GM19043 (cell line): ENCODE measurements at regions not wholly inside any gene's neighbourhood (a gene's known extent, or its start where the extent isn't known, plus 50 kb on each side); places are given as distances from the start of the nearest gene placed in this dataset.
"Not testable (repeated sequence)": the region's sequence is repeated elsewhere in the genome, so short reads cannot be mapped to it uniquely, and the experiment has no call there.

Experiments used
- ATAC-seq: cut with Tn5 transposase; IDR thresholded peaks from one replicate; pipeline ENCODE4 v1.9.1; 2021; ENCODE audit warnings: low read depth; ENCODE audit not compliant: unreplicated experiment

DNA sequence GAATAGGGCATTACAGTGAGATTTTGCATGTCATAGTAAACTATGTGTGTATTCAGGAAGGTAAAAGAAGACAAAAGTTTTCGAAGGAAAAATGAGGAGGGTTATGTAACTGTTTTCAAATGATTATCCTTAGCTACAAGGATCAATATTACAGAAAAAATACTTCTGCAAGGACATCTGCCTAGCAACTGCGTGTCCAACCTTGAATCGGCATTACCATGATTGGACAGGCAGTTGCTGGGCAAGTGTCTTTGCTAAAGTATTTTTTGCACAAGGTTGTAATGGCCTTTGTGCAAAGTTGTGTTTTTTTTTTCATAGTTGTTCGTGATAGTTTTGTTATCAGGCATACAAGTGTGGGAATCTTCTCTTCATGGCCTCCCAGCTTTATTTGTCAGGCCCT is 136.8 kb downstream of the FASLG start:
- no peak for ATAC-seq

DNA sequence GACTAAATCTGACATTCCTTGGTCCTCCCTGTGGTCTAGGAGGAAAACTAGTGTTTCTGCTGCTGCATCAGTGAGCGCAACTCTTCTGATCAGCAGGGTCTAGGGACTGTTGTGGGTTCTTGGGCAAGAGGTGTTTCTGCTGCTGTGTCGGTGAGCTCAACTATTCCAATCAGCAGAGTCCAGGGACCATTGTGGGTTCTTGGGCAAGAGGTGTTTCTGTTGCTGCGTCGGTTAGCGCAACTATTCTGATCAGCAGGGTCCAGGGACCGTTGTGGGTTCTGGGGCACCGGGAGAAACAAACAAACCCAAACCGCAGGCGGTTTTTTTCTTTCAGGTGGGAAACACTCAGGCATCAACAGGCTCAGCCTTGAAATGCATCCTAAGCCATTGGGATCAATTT is 140.9 kb downstream of the FASLG start:
- ATAC-seq, result not testable (repeated sequence)

DNA sequence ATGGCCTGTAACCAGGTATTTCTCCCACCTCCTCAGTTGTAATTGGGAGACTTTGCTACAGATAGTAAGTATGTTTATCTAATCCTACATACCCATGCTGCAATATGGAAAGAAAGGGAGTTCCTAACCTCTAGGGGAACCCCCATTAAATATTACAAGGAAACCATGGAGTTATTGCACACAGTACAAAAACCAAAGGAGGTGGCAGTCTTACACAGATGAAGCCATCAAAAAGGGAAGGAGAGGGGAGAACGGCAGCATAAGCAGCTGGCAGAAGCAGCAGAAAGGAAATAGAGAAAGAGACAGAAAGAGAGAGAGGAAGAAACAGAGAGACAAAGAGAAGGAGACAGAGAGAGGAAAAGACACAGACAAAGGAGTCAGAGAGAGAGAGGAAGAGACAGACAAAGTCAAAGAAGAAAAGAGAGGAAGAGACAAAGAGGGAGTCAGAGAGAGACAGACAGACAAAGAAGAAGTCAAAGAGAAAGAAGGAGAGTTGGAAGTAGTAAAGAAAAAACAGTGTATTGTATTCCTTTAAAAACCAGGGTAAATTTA is 142.9 kb downstream of the FASLG start:
- ATAC-seq, result no peak

DNA sequence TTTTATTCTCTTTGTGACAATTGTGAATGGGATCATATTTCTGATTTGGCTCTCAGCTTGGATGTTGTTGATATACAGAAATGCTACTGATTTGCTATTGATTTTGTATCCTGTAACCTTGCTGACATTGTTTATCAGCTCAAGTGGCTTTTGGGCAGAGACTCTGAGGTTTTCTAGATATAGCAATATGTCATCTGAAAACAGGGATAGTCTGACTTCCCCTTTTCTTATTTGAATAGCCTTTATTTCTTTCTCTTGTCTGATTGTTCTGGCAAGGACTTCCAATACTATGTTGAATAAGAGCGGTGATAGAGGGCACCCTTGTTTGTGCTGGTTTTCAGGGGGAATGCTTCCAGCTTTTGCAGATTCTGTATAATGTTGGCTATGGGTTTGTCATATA is 150.8 kb downstream of the FASLG start:
- no peak for ATAC-seq

DNA sequence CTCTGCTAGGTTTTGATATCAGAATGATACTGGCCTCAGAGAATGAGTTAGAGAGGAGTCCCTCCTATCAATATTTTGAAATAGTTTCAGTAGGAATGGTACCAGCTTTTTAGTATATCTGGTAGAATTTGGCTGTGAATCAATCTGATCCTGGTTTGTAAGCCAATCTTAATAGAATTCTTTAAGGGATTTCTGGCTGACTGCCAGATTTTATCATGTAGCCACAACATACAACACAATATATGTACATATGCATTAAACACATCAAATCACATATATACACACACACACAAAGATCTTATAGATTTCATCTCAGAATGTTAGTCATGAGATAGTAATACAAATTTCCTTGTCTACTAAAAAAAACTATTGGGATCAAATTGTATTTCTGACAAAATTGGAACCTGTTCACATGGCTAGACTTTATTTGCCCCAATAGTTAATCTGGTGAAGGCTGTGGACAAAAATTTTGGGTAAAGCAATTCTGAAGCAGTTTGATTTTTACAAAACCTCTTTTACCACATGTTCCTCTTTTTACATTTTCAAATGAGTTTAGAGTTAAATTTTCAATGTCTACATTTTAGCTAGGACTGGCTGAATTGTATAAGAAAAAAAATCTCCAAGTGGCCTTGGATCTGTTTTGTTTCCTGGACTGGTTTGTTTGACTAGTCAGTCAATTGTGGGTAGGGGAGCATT is 151.7 kb downstream of the FASLG start:
- ATAC-seq, result no peak

DNA sequence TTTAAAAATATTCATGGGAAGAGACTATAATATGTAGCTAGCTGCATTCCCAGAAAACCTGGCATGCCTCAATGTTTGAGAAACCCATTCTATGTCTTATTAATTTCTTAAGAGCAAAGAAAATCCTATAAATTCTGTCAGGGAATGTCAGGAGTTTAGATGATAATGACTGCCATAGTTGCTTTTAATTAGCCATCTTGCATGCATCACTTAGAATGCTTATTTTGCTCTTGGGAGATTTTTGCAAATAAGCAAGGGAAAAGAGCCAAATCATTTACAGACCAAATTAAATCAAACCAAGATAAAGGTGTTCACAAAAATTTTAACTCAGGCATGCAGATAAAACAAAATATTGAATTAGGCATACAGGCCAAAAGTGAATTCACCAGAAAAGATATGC is 152.8 kb downstream of the FASLG start:
- ATAC-seq, result no peak

DNA sequence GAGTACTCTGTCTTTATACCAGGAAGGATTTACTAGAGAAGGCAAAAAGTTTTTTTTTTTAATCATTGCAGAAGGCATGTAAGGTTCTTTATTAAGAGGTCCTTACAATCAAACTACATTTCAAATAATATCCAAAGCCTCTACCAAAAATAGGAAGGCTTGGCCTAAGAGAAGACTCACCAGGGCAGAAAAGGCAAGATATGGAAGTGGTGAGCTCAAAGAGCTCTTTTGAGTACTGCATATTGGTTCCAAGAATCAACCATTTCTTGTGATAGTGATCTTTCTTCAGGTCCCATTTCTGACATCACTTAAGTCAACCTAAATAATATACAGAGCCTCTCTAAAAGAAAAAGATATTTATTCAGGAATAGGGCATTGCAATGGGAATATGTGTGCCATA is 153.2 kb downstream of the FASLG start:
- no peak for ATAC-seq

DNA sequence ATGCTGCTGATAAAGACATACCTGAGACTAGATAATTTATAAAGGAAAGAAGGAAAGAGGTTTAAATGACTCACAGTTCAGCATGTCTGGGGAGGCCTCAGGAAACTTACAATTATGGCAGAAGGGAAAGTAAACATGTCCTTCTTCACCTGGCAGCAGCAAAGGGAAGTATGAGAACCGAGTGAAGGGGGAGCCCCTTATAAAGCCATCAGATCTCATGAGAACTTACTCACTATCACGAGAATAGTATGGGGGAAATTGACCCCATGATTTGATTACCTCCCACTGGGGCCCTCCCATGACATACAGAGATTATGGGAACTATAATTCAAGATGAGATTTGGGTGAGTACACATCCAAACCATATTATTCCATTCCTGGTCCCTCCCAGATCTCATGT is 154.4 kb downstream of the FASLG start:
- ATAC-seq, result no peak

DNA sequence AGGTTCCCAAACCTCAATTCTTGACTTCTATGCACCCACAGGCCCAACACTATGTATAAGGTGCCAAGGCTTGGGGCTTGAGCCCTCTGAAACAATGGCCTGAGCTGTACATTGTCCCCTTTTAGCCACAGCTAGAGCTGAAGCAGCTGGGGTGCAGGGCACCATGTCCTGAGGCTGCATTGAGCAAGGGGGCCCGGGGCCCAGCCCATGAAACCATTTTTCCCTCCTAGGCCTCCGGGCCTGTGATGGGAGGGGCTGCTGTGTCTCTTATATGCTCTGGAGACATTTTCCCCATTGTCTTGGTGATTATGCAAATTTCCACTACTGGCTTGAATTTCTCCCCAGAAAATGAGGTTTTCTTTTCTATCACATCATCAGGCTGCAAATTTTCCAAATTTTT is 155.5 kb downstream of the FASLG start:
- no peak for ATAC-seq

DNA sequence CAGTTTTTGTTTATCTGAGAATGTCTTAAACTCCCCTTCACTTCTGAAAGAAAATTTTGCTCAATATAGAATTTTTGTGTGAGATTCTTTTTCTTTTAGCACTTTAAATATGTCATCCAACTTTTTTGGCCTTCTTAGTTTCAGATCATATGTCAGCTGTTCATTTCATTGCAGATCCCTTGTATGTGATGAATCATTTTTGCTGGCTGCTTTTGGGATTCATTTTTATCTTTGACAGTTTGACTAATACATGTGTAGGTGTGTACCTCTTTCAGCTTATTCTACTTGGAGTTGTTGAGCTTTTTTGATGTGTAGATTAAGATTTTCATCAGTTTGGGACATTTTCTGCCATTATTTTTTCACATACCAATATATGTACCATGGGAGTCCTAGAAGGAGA is 156.8 kb downstream of the FASLG start:
- no peak for ATAC-seq

DNA sequence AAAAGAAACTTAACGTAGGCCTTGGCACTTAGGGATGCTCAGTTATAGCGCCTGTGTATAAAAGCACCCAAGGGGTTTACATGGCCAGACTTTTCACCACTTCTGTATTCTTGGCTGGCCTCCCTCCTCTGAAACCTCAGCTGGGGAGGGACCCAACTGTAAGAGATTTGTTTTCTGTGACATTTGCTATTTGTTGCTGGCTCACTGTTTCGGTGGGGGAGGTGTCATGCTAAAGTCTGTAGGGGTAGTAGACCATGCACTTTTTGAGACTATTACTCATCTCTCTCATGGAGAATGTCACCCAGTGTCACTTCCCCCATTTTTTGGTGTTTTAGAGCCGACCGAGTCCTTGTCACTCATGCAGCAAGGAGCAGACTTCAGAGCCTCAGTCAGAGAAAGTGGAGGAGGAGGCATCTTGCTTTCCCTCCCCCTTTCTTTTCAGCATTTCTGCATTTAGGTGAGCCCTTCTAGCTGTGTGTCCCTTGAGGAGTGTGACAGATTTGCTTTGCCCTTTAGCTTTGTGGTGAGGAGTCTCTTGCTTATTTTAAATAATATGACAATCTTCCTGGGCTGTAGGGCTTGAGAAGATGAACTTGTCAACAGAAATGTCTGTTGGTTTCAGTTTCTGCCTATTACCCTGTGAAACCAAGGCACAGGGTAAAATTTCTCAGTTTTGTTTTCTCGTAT is 160.1 kb downstream of the FASLG start:
- peak; percentile 93 for ATAC-seq

DNA sequence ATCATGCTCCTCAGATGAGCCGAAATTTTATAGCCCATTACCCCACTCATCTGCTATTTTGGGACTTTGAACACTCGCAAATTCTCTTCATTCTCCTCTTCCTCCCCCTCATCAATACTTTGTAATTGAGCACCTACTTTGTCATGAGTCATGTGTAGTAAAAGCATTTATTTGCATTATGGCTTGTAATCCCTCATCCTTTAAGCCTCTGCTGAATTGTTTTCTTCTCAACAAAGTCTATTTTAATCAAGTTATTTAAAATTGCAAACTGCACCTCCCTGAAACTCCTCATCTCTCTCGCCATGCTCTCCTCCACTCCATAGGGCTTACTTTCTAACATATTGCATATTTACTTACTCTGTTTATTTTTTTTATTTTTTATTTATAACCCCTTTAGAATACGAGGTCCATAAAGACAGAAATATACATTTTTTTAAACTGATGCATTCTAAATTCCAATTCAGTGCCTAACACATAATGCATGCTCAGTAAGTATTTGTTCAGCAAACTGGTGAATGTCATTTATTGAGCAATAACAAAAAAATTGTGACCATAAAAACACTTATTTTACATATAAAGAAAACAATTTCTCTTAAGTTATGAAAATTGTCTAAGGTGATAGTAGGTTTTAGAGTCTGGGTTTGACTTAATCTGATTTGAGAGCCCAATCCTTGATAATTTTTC is 161.7 kb downstream of the FASLG start:
- no peak for ATAC-seq

DNA sequence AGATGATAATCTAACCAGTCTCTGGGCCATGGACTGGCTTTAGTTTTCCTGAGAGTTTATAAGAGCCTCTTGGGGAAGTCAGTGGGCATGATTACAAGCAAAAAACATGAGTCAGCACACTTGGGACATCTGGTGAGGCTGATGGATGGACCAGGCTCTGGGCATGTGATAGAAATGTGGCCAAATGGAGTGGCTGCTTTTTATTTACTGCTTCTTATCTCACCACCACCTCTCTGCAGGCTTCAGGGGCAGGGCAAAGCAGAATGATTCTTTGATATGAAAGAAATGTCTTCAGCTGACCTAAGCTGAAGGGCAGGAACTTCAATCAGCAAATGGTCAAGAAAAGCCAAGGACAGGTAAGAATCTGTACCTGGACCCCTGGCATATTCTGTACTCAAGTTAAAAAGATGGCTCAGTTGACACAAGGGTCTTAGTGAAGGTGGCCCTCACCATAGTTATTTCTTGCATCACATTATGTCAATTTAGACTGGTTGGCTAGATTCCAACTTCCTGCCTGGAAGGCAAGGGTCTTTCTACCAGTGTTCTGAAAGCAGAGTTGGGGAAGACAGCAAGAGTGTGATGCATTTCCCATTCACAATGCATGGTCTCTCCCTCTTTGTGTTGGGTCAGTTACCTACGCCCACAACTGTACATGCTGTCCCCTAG is 162.8 kb downstream of the FASLG start:
- no peak for ATAC-seq

DNA sequence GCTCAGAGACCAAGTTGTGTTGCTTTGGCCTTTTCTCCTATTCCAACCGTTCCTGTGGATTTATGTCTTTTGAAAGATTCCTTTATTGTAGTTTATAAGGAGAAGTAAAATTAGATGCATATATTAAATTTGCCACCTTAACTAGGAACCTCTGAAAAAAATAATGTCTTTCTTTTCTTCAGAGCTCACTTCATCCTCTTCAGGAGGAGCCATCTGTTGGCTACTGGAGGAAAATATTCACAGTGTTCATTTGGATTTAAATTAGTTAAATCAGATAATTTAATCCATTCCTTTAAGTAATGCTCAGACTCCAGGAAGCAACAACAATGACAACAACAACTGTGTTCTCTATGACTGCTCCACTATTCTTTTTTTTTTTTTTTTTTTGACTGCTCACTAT is 164.0 kb downstream of the FASLG start:
- ATAC-seq, result no peak

DNA sequence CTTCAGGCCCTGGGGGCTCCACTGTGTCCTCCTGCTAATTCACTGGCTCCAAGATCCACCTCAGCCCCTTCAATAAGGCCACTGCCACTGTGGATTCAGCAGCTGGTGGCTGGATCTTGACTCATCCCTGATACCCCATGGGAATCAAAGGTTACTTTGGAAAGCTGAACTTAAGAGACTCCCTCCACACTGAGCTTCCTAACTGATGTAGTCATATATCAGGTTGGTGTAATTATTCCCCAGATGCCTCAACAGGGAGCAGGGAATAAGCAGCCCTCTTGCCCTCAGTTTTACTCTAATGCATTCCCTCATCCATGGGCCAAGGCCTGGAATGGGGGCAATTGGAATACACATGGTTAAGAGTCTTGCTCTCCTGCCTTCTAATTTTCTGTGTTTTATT is 164.6 kb downstream of the FASLG start:
- ATAC-seq, result no peak

DNA sequence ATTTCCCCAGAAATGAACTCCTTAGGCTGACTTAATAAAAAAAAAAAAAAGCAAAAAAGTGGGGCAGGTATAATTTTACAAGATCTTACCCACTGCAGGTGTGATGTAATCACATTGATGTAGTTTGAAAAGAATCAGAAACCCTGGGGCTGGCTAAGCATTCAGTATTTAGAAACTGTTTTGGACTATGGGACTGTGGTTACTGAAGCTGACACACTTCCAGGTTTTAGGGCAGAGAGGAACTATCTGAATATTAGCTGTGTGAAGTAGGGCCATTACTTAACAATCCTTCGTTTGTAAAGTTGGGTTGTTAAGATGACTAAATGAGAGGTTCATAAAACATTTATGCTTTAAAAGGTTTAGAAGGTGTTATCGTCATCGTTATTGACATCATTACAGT is 165.3 kb downstream of the FASLG start:
- ATAC-seq, result no peak

DNA sequence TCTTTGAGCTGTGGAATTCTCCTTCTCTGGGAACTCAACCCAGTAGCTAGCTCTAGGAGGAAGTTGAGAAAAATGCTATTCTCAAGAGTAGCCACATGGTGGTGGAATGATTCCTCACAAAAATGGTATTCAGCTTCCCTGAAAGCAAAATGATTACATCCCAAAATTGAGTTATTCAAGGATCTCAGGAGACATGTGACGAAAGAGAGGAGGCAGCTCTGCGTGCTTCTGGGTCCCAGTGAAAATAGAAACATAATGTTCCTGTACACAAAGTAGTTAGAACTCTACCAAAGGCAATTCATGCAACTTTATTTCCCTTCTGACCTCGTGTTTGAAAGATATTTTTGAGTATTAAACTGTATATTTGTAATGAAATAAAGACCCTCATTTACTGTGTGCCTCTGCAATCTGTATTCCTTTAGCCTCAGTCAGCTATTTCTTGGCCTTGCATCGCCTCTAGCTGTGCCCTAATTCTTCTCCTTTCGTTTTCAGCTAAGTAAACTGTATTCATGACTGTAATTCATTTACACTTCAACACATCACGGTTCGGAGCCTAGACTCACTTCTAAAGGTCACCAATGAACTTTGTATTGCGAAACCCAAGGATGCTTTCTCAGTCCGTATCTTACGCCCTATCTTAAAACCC is 167.3 kb downstream of the FASLG start:
- no peak for ATAC-seq

DNA sequence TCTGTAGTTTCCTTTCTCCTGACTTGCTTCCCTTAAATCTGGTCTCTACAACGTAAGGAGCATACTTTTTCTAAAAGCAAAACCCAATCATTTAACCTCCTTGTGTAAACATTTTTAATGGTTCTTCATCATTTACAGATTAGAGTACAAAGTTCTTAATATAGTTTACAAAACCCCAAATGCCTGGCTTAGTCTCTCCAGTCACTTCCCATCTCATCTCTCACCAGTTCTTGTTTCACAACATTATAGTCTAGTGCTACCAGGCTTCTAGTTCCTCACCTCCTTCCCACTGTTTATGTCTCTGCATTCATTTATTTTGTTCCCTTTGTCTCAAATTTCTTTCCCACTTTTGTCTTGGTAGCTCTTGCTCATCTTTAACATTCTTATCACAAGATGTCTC is 168.4 kb downstream of the FASLG start:
- ATAC-seq, result no peak

DNA sequence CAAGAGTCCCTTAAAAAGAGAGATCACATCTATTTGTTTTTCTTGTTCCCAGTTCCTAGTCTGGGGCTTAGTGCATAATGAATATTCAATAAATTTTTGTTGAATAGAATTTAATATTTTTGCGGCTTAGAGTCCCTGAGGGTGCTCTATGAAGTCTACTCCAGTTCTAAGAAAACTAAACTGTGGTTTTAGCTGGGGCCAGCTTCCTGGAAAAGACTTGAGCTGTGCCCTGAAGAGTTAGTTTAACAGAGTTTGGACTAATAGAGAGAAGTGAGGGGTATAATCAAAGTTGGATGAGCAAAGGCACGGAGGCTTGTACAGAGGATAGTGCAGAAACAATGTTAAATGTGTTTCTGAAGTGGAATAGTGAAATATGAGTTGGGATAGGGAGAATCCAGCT is 168.9 kb downstream of the FASLG start:
- no peak for ATAC-seq

DNA sequence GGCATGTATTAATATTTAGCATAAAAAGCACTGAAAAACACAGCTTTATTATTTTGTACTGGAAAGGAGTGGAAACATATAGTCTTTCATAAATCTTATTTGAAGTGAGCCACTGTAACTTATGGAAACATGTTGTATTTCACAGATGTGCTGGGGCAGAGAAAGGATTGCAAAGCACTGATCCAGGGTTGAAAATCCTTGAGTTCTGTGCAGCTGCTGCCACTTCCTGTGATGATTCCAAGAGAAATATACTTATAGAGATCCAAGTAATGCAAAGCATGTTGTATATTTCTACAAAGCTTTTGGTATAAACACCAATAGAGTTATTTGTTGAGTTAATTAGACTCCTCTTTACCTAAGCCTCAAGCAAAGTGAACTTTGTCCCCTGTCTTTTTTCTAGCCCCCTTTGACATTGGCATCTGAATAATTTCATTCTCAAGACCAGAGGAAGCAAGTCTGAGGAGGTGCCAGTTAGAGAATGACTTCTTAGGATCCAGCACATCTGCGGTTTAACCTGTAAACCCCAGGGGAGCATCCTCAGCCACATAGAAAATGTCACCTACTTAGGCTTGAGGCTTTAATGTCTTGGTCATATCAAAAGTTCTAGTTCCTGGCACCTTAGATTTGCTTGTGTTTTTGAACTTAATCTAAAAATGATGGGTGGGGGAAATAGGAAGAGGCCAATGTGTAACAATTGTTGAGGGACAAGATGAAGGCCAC is 173.3 kb downstream of the FASLG start:
- ATAC-seq, result no peak
